ENCODE measurements at regions not wholly inside any gene's neighbourhood (a gene's known extent, or its start where the extent isn't known, plus 50 kb on each side); places are given as distances from the start of the nearest gene placed in this dataset.

GRCh38 chr5:89280103-89281037, 397.4 kb upstream of the MEF2C start:
- no peak for DNase-seq

- no peak for DNase-seq
Observed at GRCh38 chr5:89279391-89280036, 396.5 kb upstream of the MEF2C start.

DNA sequence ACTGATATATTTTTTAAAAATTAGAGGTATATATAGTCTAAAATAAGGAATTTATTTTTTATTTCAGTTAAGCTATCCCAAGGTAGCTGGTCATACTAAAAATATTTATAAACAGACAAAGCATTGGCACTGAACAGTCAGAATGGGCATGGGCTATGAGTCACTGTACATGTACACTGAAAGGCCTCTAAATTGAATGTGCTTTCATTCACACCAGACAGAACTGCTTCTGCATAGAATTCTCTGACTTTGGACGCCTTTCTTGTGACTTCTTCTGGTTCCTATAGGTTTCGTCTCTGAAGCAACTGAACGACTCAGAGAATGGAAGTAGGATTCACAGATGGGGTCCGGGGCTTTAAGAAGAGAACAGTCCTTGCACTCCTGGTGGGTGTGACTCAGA, 394.8 kb upstream of the MEF2C start:
- no peak for DNase-seq

- no peak for DNase-seq
Observed at GRCh38 chr5:89276566-89277305, 393.8 kb upstream of the MEF2C start.

- DNase-seq, result no peak
Observed at GRCh38 chr5:89275066-89275855, 392.3 kb upstream of the MEF2C start.

DNA sequence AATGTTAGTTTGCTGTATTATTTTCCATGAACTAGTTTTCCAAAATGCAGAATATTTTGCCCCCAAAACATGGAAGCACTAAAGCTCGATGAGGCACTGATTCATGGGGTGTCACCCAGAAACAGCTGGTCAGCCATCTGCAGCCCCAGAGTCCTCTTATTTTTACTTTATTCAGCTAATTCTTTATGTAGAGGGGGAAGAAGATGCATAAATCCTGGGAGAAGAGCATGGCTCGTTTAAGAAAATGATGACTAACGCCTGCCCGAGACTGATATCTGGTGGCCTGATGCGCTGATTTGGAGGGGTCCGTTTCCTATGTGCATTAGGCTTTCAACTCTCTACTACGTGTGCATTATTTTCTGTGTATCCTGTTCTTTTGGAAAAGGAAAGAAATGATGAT, 390.3 kb upstream of the MEF2C start:
- no peak for DNase-seq

- no peak for DNase-seq
Observed at GRCh38 chr5:89270901-89271300, 387.9 kb upstream of the MEF2C start.

DNA sequence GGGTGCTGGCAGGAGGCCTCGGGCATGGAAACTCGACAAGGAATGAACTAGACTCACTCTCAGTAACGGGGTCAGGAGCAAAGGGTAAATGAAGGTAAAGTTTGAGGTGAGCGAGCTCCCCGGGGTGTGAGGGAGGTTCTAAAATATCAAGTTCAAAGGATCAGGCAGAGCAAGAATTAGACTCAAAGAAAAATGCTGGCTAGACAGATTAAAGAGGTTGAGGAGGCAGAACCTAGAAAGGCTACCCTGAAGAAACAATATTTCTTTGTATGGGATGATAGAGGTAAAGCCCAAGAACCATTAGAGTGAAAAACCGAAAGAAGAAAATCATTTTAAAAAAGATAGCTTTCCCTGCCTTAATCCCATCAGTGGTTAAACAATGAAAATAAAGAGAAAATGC, 386.7 kb upstream of the MEF2C start:
- no peak for DNase-seq

DNA sequence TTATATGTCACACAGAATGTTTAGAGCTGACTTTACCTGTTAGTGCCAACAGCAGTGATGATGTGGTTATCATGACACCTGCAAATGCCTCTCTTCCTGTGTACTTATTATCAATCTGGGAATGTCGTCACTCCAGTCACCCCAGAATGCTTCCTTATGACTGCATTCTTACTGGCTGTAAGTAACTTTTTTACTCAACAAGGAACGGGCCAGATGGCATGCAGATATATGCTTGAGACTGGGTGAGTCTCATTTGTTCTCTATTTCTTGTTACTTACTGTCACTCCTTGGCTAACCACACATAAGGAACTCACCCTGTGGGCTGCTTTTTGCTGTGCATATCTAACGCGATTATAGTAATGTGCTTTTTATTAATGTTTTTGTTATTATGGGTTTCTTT, 385.5 kb upstream of the MEF2C start:
- DNase-seq, result no peak

DNA sequence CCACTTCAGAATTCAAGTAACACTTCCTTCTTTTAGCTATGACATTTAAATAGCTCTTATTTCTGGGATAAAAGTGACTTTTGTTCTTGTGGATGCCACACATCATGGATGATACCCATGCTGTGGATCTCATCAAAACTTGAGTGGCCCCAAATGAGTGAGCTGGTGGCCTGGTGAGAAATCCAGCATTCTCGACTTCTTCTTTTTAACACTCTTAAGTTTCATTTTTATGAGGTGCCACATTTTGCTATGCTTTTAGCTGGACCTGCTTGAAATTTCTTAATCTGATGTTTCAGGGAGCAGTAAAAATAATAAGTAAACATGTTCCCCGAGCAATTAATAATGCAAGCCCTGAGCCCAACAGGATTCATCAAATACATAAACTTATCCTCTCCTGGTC, 384.8 kb upstream of the MEF2C start:
- DNase-seq, result no peak

GRCh38 chr5:89265511-89266179, 382.7 kb upstream of the MEF2C start:
- DNase-seq, result no peak

GRCh38 chr5:89263846-89264245, 380.9 kb upstream of the MEF2C start:
- no peak for DNase-seq

DNA sequence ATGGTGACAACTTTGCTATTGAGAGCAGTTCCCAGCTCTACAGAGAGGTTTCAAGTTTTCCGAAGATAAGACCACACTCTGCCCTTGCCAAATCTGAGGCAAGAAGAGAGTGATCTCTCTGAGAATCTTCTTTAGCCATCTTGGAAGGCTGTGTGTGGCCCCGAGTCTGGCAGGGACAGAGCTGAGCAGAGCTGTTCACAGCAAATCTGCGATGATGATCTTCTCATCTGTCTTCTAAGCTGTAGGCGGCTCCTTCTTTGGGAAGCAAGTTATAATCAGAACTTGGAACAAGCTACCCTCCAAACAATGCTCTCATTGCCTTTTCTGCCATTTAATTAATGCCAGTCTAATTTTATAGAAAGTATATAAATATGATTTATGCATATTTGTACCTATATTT, 379.0 kb upstream of the MEF2C start:
- DNase-seq, result no peak

DNA sequence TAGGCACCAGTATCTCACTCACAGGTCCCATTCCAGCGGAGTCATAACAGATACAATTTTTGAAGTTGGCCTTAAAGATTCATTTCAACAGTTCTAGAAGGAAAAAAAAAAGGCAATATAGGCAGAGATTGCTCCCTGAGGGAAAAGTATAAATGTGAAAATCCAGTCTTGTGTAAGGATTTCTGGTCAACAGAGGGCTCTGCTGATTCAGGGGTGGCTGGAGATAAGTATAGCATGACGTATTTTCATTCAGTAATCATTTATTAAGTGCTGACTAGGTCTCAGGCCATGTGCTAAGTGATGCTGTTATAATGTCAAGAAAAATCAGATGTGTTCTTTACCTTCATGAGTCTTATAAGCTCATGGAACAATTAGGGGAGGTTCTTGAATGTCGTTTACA, 377.3 kb upstream of the MEF2C start:
- DNase-seq, result no peak

GRCh38 chr5:89255845-89256463, 373.0 kb upstream of the MEF2C start:
- DNase-seq, result peak in 1 of 2 donors; percentile 6

- DNase-seq, result no peak
Observed at GRCh38 chr5:89253666-89254352, 370.8 kb upstream of the MEF2C start.

DNA sequence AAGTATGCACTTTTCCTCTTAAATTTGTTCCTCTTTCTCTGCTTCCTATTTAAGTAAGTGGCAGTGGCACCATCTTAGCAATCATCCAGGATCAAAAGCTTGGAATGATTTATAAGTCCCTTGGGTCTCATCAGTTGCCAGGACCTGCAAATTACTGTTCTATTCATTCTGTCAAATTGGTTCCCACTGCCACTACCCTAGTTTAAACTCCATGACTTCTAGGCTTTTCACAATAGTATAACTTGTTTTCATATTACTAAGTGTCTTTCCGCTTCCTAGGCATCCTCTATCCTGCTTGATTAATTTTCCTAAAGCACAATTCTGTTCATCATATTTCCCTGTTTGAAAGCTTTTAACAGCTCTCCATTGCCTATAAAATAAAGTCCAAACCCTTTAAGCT, 363.9 kb upstream of the MEF2C start:
- no peak for DNase-seq

DNA sequence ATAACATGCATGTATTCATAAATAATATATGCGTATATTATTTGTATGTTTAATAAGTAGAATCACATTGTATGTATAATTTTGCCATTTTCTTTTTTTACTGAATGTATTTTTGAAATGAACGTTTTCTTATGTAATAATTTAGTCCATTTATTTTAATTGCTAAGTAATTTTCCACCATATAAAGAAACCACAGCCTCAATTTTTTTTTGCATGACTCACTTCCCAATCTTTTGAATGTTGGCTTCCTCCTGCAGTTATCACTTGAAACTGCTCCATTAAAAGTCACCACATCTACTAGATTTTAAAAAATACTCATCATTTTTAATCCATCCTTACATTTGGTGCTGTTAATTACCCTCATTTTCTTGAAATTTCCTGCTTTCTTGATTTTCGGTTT, 363.3 kb upstream of the MEF2C start:
- DNase-seq, result no peak

- DNase-seq, result no peak
Observed at GRCh38 chr5:89243611-89244010, 360.6 kb upstream of the MEF2C start.

GRCh38 chr5:89241186-89241585, 358.2 kb upstream of the MEF2C start:
- DNase-seq, result no peak

DNA sequence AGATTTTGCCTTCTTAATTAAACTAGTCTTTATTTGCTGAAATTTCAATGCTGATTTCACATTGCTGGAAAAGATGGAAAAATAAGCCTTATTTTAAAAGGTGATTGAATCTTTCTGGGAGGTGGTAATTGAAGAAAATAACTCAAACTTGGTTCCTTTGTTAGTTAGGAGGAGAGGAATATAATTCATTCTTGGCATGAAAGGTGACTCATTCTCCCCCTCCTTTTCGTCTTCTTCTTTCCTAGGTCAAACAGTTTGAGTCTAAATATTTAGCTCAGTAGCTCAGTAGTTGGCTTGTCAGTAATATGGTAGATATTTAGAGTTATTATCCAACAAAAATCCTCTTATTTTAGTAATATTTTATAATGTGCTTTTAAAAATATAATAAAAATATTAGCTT, 353.9 kb upstream of the MEF2C start:
- DNase-seq, result no peak

All from CD4-positive, alpha-beta T cell treated with Interleukin-1 beta for 1 hour (primary cell).